Thoracic aorta (tissue), 2 donors: ENCODE measurements at regions not wholly inside any gene's neighbourhood (a gene's known extent, or its start where the extent isn't known, plus 50 kb on each side); places are given as distances from the start of the nearest gene placed in this dataset.

Experiments used
- ATAC-seq: fragments of 150-250 bp; one replicate; pipeline ENCODE4 v1.8.0; 2017; ENCODE audit warnings: low read depth; ENCODE audit not compliant: insufficient number of reproducible peaks, low FRiP score
- DNase-seq: peaks from one replicate; pipeline ENCODE4 v3.0.0-alpha.2; 2020; ENCODE audit warnings: low spot score
- H3K27ac ChIP-seq, 2 donors: fragments of 200-600 bp; sonication (generic); 1 replicate in 1 of 2; 2 replicates in 1 of 2; pipeline ENCODE4 v1.5.1; 2016; ENCODE audit warnings: mild to moderate bottlenecking in 2 of 2, moderate library complexity in 2 of 2
- H3K27me3 ChIP-seq: fragments of 200-600 bp; sonication (generic); replicated peaks from 2 replicates; pipeline ENCODE4 v1.6.0; 2016; ENCODE audit warnings: mild to moderate bottlenecking; ENCODE audit not compliant: insufficient read depth
- H3K36me3 ChIP-seq: fragments of 200-600 bp; sonication (generic); one replicate; pipeline ENCODE4 v1.5.1; 2016
- H3K4me1 ChIP-seq, 2 donors: fragments of 200-600 bp; sonication (generic); 1 replicate in 1 of 2; 2 replicates in 1 of 2; pipeline versions ENCODE4 v1.5.1 to v1.6.0; 2016; ENCODE audit warnings: low read depth in 2 of 2, mild to moderate bottlenecking in 1 of 2; ENCODE audit not compliant: control insufficient read depth in 1 of 2
- H3K4me3 ChIP-seq: fragments of 200-600 bp; sonication (generic); 2 replicates; pipeline ENCODE4 v1.5.1; 2016; ENCODE audit warnings: mild to moderate bottlenecking
- H3K9me3 ChIP-seq: fragments of 200-600 bp; sonication (generic); 2 replicates; pipeline ENCODE4 v1.5.1; 2016
- CTCF ChIP-seq: fragments of 200-600 bp; sonication (generic); IDR thresholded peaks from one replicate; pipeline ENCODE4 v1.5.1; 2019; ENCODE audit warnings: antibody characterized with exemption

DNA sequence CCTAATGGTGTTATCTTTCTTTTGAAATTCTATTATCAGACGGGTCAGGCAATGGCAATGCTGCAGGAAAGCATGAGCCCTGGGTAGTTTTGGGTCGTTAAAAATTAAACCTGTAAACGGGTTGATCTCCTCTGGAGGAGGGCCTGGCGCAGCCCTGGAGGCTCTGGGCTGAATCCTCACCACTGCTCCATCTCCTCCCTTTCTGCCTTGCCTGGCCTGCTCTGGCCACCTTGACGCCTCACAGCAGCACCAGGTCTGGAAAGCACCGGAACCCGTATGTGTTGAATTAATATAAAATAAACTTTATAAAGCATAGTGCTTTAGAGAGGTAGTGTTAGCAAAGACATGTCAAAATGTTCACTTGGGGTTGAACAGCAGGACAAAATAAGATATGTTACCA is 316.1 kb downstream of the LNPK start:
- H3K4me3 ChIP-seq = no peak overlapping the region
- no peak for TF ChIP-seq CTCF
- no peaks in the 10 kb centered on the region for H3K36me3 ChIP-seq
- H3K27me3 ChIP-seq = peaks cover 11% of the 10 kb centered on the region
- no peaks in the 10 kb centered on the region for H3K4me1 ChIP-seq
- H3K9me3 ChIP-seq = no peaks in the 10 kb centered on the region
- DNase-seq (no peak), ATAC-seq (no peak)
- no peak overlapping the region for H3K27ac ChIP-seq

DNA sequence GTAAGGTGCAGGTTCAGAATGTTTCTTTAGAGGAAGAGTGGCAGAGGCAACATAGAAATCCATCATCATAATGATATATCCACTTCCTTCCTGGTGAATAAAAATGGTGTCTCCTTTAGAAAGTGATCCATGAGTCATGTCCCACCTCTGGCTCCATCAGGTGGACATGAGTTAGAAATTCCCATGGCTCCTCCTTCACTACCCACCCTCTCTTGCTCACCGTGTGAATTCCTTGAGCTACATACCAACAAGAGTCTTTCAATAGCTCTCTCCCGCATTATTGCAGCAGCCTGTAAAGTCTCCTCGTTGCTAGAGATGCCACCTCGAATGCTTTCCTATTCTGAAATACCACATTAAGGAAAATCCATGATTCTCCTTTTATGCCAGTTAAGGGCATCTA is 317.6 kb downstream of the LNPK start:
- no peaks in the 10 kb centered on the region for H3K4me1 ChIP-seq
- no peak for ATAC-seq
- H3K27ac ChIP-seq = no peak overlapping the region
- no peaks in the 10 kb centered on the region for H3K36me3 ChIP-seq
- no peak for DNase-seq
- no peaks in the 10 kb centered on the region for H3K9me3 ChIP-seq
- no peak overlapping the region for H3K4me3 ChIP-seq
- no peak for TF ChIP-seq CTCF
- peaks cover 8% of the 10 kb centered on the region for H3K27me3 ChIP-seq

GRCh38 chr2:175679728-175680127 is 322.3 kb downstream of the LNPK start:
- H3K4me1 ChIP-seq = no peaks in the 10 kb centered on the region
- no peak for TF ChIP-seq CTCF
- peaks cover 3% of the 10 kb centered on the region for H3K27me3 ChIP-seq
- ATAC-seq (no peak), DNase-seq (no peak)
- H3K27ac ChIP-seq = no peak overlapping the region
- H3K36me3 ChIP-seq = no peaks in the 10 kb centered on the region
- H3K9me3 ChIP-seq = no peaks in the 10 kb centered on the region
- no peak overlapping the region for H3K4me3 ChIP-seq

DNA sequence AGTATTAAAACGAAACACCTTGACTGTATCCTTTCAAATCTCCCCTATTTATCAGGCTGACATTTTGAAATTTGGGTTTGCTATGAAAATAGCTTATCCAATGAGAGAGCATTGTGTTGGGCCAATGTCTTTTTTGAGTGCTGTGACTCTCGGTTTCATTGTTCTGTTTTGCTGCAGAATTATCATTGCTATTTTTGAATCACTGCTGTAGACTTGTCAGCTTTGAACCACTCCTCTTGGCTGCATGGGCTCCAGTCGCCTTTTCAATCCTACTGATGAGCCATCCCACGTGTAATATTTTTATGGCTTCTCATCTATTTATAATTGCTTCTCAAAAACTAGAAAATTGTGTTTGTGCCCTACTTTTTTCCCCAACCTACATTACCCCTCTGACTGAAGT is 322.8 kb downstream of the LNPK start:
- H3K4me3 ChIP-seq = no peak overlapping the region
- no peak for DNase-seq
- H3K36me3 ChIP-seq = no peaks in the 10 kb centered on the region
- H3K9me3 ChIP-seq = no peaks in the 10 kb centered on the region
- H3K27me3 ChIP-seq = no peaks in the 10 kb centered on the region
- no peaks in the 10 kb centered on the region for H3K4me1 ChIP-seq
- no peak for TF ChIP-seq CTCF
- H3K27ac ChIP-seq = no peak overlapping the region
- no peak for ATAC-seq

GRCh38 chr2:175677880-175678279 is 324.2 kb downstream of the LNPK start:
- no peaks in the 10 kb centered on the region for H3K36me3 ChIP-seq
- no peak for TF ChIP-seq CTCF
- no peaks in the 10 kb centered on the region for H3K9me3 ChIP-seq
- no peak overlapping the region for H3K27ac ChIP-seq
- no peak overlapping the region for H3K4me3 ChIP-seq
- no peaks in the 10 kb centered on the region for H3K27me3 ChIP-seq
- ATAC-seq (no peak), DNase-seq (no peak)
- H3K4me1 ChIP-seq = no peaks in the 10 kb centered on the region
